Neural progenitor cell (in vitro differentiated cells): ENCODE measurements at regions not wholly inside any gene's neighbourhood (a gene's known extent, or its start where the extent isn't known, plus 50 kb on each side); places are given as distances from the start of the nearest gene placed in this dataset.
"Not testable (repeated sequence)": the region's sequence is repeated elsewhere in the genome, so short reads cannot be mapped to it uniquely, and the experiment has no call there.

Source experiments
- DNase-seq: peaks from one replicate; pipeline ENCODE4 v3.0.0-alpha.2; 2016; ENCODE audit warnings: low spot score
- H2AFZ ChIP-seq: fragments of 200-600 bp; sonication (generic); replicated peaks from 2 replicates; pipeline ENCODE4 v1.6.1; 2016; ENCODE audit warnings: antibody characterized with exemption
- H3F3A ChIP-seq: fragments of 200-600 bp; sonication (generic); 2 replicates; pipeline ENCODE4 v1.6.1; 2016; ENCODE audit warnings: antibody characterized with exemption, low read depth
- H3K27ac ChIP-seq: fragments of 200-600 bp; sonication (generic); 2 replicates; pipeline ENCODE4 v1.5.1; 2016; ENCODE audit warnings: mild to moderate bottlenecking
- H3K27me3 ChIP-seq: fragments of 200-600 bp; sonication (generic); 2 replicates; pipeline ENCODE4 v1.6.1; 2016; ENCODE audit warnings: mild to moderate bottlenecking, moderate library complexity
- H3K36me3 ChIP-seq: fragments of 200-600 bp; sonication (generic); 2 replicates; pipeline ENCODE4 v1.5.1; 2016
- H3K4me1 ChIP-seq: fragments of 200-600 bp; sonication (generic); 2 replicates; pipeline ENCODE4 v1.6.1; 2016; ENCODE audit warnings: mixed run types
- H3K4me2 ChIP-seq: fragments of 200-600 bp; sonication (generic); 2 replicates; pipeline ENCODE4 v1.6.1; 2016
- H3K4me3 ChIP-seq: fragments of 200-600 bp; sonication (generic); 2 replicates; pipeline ENCODE4 v1.5.1; 2016
- H3K79me2 ChIP-seq: fragments of 200-600 bp; sonication (generic); 2 replicates; pipeline ENCODE4 v1.6.1; 2016; ENCODE audit warnings: low read depth
- H3K9ac ChIP-seq: fragments of 200-600 bp; sonication (generic); 2 replicates; pipeline ENCODE4 v1.6.1; 2016
- H3K9me3 ChIP-seq: fragments of 200-600 bp; sonication (generic); 2 replicates; pipeline ENCODE4 v1.5.1; 2016; ENCODE audit warnings: low read depth
- H4K20me1 ChIP-seq: fragments of 200-600 bp; sonication (generic); 2 replicates; pipeline ENCODE4 v1.6.1; 2016; ENCODE audit warnings: low read depth
- H3K27ac Mint-ChIP-seq: 3 replicates; pipeline ENCODE4 v1.8.0; 2021; ENCODE audit warnings: mixed read lengths
- H3K27me3 Mint-ChIP-seq: 2 replicates; pipeline ENCODE4 v1.8.0; 2022; ENCODE audit warnings: low read depth, mild to moderate bottlenecking, inconsistent platforms, moderate library complexity, mixed read lengths; ENCODE audit not compliant: insufficient read depth
- H3K36me3 Mint-ChIP-seq: 3 replicates; pipeline ENCODE4 v1.8.0; 2021; ENCODE audit warnings: mixed read lengths
- H3K4me1 Mint-ChIP-seq: 3 replicates; pipeline ENCODE4 v1.8.0; 2021; ENCODE audit warnings: mixed read lengths
- H3K4me3 Mint-ChIP-seq: 3 replicates; pipeline ENCODE4 v1.8.0; 2021; ENCODE audit warnings: mild to moderate bottlenecking, moderate library complexity, mixed read lengths
- H3K9me3 Mint-ChIP-seq: 3 replicates; pipeline ENCODE4 v1.8.0; 2020; ENCODE audit warnings: mixed read lengths
- EZH2 ChIP-seq: fragments of 200-600 bp; sonication (generic); IDR thresholded peaks from 2 replicates; pipeline ENCODE4 v1.6.1; 2017; ENCODE audit warnings: antibody characterized with exemption, mild to moderate bottlenecking, moderate library complexity
- EZH2phosphoT487 ChIP-seq: fragments of 200-600 bp; sonication (generic); IDR thresholded peaks from 2 replicates; pipeline ENCODE4 v1.6.1; 2017; ENCODE audit warnings: antibody characterized with exemption
- TF ChIP-seq, protein P1 (sequence below): fragments of 200-600 bp; sonication (generic); IDR thresholded peaks from 2 replicates; pipeline ENCODE4 v1.5.1; 2017; ENCODE audit warnings: antibody characterized with exemption, mild to moderate bottlenecking

GRCh38 chr10:57336341-57336740 lies 931.4 kb downstream of the IPMK start:
- Histone ChIP-seq H3K9me3 (no peaks in the 10 kb centered on the region), H3F3A (no peaks in the 10 kb centered on the region), H4K20me1 (no peaks in the 10 kb centered on the region), H2AFZ (no peak overlapping the region), H3K27me3 (no peaks in the 10 kb centered on the region), H3K4me1 (no peaks in the 10 kb centered on the region), H3K79me2 (no peaks in the 10 kb centered on the region), H3K4me3 (no peak overlapping the region), H3K4me2 (no peak overlapping the region), H3K27ac (no peak overlapping the region), H3K36me3 (no peaks in the 10 kb centered on the region), H3K9ac (no peak overlapping the region)
- Mint-ChIP-seq H3K9me3 (peaks cover under 1% of the 10 kb centered on the region), H3K27ac (no peak overlapping the region), H3K36me3 (no peaks in the 10 kb centered on the region), H3K4me3 (no peak overlapping the region), H3K4me1 (no peaks in the 10 kb centered on the region), H3K27me3 (no peaks in the 10 kb centered on the region)
- no peak for TF ChIP-seq EZH2
- TF ChIP-seq, protein P1, sequence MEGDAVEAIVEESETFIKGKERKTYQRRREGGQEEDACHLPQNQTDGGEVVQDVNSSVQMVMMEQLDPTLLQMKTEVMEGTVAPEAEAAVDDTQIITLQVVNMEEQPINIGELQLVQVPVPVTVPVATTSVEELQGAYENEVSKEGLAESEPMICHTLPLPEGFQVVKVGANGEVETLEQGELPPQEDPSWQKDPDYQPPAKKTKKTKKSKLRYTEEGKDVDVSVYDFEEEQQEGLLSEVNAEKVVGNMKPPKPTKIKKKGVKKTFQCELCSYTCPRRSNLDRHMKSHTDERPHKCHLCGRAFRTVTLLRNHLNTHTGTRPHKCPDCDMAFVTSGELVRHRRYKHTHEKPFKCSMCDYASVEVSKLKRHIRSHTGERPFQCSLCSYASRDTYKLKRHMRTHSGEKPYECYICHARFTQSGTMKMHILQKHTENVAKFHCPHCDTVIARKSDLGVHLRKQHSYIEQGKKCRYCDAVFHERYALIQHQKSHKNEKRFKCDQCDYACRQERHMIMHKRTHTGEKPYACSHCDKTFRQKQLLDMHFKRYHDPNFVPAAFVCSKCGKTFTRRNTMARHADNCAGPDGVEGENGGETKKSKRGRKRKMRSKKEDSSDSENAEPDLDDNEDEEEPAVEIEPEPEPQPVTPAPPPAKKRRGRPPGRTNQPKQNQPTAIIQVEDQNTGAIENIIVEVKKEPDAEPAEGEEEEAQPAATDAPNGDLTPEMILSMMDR: no peak
- no peak for TF ChIP-seq EZH2phosphoT487
- DNase-seq: no peak

DNA sequence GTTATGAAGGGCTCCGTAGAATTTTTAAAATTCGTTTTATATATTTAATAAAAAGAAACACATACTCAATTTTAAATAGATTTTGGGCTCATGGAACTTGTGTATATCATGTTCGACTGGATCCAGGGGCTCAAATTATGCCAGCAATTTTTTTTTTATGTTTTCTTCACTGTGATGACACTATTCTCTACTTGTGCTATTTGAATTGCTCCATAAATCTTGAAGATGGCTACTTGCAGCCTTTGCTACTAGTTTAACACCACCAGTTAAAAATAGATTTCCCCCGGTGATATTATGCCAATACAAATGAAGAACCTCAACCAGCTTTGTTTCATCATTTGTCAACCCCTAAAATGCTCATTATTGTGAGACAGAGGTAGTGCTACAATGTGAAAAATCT lies 933.2 kb downstream of the IPMK start:
- no peak for DNase-seq
- Histone ChIP-seq H3F3A (no peaks in the 10 kb centered on the region), H3K4me2 (no peak overlapping the region), H3K4me1 (no peaks in the 10 kb centered on the region), H3K36me3 (no peaks in the 10 kb centered on the region), H3K9me3 (no peaks in the 10 kb centered on the region), H3K27ac (no peak overlapping the region), H3K4me3 (no peak overlapping the region), H3K9ac (no peak overlapping the region), H3K27me3 (no peaks in the 10 kb centered on the region), H2AFZ (no peak overlapping the region), H4K20me1 (no peaks in the 10 kb centered on the region), H3K79me2 (no peaks in the 10 kb centered on the region)
- H3K36me3 Mint-ChIP-seq: no peaks in the 10 kb centered on the region
- H3K27me3 Mint-ChIP-seq: no peaks in the 10 kb centered on the region
- no peaks in the 10 kb centered on the region for H3K4me1 Mint-ChIP-seq
- H3K27ac Mint-ChIP-seq: no peak overlapping the region
- H3K9me3 Mint-ChIP-seq: no peaks in the 10 kb centered on the region
- no peak overlapping the region for H3K4me3 Mint-ChIP-seq
- TF ChIP-seq EZH2 (no peak), EZH2phosphoT487 (no peak)
- TF ChIP-seq, protein P1: no peak

DNA sequence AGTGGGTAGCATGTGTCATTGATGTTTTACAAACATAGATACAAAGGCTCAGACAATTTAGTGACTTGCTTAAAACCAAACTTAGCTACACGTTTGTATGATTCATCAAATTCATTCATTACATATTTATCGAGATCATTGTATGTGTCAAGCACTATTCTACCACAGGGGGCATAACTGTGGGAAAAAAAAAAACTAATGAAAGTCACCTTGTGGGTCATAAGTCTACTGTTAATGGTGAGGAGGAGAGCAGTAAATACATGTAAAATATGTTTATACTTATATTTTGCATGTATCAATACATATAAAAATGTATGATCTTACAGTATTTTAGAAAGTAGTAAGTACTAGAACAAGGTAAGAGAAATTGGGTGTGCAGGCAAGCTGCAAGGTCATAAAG lies 933.8 kb downstream of the IPMK start:
- Histone ChIP-seq H2AFZ (no peak overlapping the region), H3K9me3 (no peaks in the 10 kb centered on the region), H3K4me3 (no peak overlapping the region), H3K79me2 (no peaks in the 10 kb centered on the region), H3K27me3 (no peaks in the 10 kb centered on the region), H4K20me1 (no peaks in the 10 kb centered on the region), H3F3A (no peaks in the 10 kb centered on the region), H3K9ac (no peak overlapping the region), H3K4me2 (no peak overlapping the region), H3K36me3 (no peaks in the 10 kb centered on the region), H3K4me1 (no peaks in the 10 kb centered on the region), H3K27ac (no peak overlapping the region)
- no peak overlapping the region for H3K27ac Mint-ChIP-seq
- no peak overlapping the region for H3K4me3 Mint-ChIP-seq
- H3K4me1 Mint-ChIP-seq: no peaks in the 10 kb centered on the region
- H3K27me3 Mint-ChIP-seq: no peaks in the 10 kb centered on the region
- TF ChIP-seq EZH2phosphoT487 (no peak), EZH2 (no peak)
- TF ChIP-seq, protein P1: no peak
- H3K9me3 Mint-ChIP-seq: no peaks in the 10 kb centered on the region
- no peak for DNase-seq
- no peaks in the 10 kb centered on the region for H3K36me3 Mint-ChIP-seq

- H3K4me2 ChIP-seq, H3K27me3 Mint-ChIP-seq, H3K36me3 ChIP-seq, H3K27ac ChIP-seq, H3K9me3 Mint-ChIP-seq, H2AFZ ChIP-seq, H3K36me3 Mint-ChIP-seq, H3K4me1 ChIP-seq, H4K20me1 ChIP-seq, H3K9ac ChIP-seq, H3K27me3 ChIP-seq, H3K9me3 ChIP-seq, H3K4me3 Mint-ChIP-seq, H3F3A ChIP-seq, H3K4me1 Mint-ChIP-seq, H3K79me2 ChIP-seq, H3K4me3 ChIP-seq, DNase-seq, H3K27ac Mint-ChIP-seq: not testable (repeated sequence)
Measured at GRCh38 chr10:57321400-57321854, 946.3 kb downstream of the IPMK start.
